HG03439 (cell line): ENCODE measurements at regions not wholly inside any gene's neighbourhood (a gene's known extent, or its start where the extent isn't known, plus 50 kb on each side); places are given as distances from the start of the nearest gene placed in this dataset.
"Not testable (repeated sequence)": the region's sequence is repeated elsewhere in the genome, so short reads cannot be mapped to it uniquely, and the experiment has no call there.

Source experiments
- ATAC-seq: cut with Tn5 transposase; IDR thresholded peaks from one replicate; pipeline ENCODE4 v1.9.1; 2021; ENCODE audit warnings: mild to moderate bottlenecking, moderate library complexity; ENCODE audit not compliant: unreplicated experiment

DNA sequence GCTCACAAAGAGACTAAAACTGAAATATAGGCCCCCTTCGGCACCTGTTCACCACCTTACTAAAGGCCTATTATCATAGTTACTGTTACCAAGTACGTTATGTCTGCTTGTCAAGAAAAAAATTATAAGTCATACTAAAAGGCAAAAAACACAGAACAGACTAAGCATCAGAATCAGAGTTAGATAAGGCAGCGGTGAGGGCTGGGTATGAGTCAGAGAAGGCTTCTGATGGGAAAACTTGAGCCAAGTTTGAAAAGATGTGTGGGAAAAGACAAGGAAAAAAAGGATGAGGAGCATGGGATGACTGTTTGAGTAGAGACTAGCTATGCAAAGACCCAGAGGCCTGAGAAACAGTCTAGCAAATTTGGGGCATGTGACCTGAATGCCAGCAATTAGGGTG lies 387.2 kb upstream of the SGO1 start:
- no peak for ATAC-seq

DNA sequence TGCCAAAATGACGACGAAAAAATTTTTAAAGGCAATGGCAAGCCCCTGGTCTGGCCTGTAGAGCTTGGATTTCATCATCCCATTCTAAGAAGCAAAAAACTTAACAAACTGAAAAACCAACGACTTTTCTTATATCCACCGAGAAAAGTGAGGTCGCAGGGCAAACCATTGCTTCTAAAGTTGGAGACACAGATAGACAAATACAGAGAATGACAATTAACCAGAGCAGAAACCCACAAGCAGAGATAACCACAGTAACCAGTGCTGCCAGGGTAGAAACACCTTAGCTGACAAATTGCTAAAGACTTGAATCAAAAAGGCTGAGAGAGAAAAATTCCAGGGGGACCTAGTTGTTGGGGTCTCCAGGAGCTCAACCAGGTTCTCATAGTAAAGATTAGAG lies 386.5 kb upstream of the SGO1 start:
- no peak for ATAC-seq

DNA sequence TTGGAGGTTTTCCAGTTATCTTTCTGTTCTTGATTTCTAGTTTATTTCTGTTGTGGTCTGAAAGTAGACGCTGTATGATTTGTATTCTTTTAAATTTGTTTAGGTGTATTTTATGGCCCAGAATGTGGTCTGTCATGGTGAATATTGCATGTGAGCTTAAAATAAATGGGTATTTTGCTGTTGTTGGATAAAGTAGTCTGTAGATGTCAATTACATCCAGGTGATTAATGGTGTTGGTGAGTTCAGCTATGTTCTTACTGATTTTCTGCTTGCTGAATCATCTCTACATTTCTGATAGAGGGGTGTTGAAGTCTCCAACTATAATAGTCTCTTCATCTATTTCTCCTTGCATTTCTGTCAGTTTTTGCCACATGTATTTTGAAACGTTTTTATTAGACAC lies 383.3 kb upstream of the SGO1 start:
- no peak for ATAC-seq

DNA sequence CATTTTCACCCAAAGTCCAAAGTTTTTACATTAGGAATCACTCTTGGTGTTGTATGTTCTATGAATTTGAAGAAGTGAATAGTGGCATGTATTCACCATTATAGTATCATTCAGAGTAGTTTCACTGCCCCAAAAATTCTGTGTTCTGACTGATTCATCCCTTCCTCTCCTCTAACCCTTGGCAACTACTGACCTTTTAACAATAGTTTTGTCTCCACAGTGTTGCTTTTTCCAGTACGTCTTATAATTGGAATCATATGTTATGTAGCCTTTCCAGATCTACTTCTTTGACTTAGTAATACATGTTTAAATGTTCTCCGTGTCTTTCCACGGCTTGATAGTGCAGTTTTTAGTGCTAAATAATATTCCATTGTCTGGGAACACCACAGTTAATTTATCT lies 379.0 kb upstream of the SGO1 start:
- ATAC-seq = no peak

DNA sequence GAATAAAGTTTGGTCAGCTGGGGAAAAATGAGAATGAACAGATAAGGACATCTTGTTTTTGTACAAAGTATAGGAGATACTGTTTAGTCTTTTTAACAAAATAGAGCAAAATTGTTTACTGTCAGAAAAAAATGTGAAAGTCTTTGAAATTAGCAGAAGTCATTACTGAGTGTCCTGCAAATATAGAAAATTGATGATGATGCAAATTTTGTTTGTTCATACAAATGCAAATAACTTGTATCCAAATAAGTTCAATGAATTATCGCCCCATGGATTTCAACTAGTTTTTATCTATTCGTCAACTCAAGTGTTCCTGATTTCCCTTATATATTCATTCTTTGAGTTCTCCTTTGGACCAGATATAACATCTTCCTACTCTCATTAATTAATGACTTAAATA lies 378.0 kb upstream of the SGO1 start:
- no peak for ATAC-seq

DNA sequence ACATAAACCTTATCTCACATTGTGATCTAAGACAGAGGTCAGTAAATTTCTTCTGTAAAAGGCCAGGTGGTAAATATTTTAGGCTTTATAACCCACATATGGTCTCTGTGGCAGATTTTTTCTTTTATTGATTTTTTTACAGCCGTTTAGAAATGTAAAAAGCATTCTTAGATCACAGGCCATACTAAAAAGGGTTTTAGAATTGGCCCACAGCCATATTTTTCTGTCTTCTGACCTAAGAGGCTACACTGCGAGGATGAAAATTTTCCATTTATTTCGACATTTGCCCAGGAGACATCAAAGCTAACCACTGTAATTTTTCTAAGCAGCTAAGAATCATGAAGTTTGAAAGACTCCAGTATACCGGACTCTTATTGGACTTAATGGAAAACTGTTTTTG lies 377.2 kb upstream of the SGO1 start:
- ATAC-seq = no peak

DNA sequence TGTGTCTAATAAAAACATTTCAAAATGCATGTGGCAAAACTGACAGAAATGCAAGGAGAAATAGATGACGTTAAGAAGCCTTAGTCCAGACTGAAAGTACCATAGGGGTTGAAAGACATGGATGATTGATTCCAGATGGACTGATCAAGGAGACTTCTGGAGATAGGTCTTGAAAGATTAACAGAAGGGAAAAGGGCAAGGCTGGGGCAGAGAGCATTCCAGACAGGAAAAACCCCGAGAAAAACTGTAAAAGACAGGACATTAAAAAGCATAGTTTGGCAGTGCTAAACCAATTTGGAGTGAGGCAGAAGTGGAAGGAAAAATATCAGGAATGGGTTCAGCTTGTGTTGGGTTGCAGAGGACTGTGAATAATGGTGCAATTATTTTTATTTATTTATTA lies 375.2 kb upstream of the SGO1 start:
- ATAC-seq = no peak

DNA sequence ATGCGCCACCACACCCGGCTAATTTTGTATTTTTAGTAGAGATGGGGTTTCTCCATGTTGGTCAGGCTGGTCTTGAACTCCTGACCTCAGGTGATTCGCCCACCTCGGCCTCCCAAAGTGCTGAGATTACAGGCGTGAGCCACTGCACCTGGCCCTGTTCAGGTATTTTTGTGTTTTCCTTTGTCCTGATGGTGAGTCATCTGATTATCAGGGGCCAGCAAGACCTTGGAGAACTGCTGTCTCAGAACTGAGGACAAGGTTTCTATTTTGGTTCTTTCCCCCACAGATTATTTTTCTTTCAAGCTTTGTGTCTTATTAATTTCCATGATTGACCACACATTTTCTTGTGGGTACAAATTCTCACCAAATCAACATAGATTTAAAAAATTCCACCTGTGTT lies 374.4 kb upstream of the SGO1 start:
- not testable (repeated sequence) for ATAC-seq

DNA sequence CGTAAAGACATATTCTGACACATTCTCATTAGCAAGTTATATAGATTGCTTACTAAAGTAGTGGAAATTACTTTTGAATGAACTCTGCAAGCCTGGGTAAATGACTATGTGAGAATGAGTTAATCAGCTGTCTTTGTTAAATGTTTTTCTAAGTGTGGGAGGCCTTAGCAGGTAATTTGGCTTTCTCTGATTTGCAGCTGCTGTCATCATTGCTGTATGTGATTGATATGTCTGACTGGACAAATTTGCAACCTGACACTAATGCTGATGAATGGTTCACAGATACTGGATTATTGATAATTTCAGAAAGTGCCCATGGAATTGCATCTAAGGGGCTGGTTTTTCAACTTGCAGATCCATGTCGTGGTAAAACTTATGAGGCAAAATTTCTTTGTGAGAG lies 372.2 kb upstream of the SGO1 start:
- no peak for ATAC-seq

DNA sequence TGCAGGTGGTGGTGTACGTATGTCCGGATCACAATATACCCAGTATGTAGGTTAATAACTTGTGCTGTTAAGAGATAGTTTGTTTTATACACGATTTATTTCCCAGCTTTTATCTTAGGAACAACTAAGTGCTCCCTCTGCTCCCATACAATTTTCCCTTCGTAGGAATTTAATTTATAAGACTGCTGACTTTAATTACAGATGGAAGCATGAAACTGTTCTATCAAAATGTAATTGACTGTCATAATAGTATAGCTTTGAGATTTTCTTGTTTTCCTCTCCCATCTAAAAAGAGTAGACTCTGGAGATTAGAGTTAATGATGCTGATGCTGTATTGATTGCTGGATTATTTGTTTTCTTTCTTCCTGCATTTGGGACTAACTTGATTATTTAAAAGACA lies 370.7 kb upstream of the SGO1 start:
- no peak for ATAC-seq

DNA sequence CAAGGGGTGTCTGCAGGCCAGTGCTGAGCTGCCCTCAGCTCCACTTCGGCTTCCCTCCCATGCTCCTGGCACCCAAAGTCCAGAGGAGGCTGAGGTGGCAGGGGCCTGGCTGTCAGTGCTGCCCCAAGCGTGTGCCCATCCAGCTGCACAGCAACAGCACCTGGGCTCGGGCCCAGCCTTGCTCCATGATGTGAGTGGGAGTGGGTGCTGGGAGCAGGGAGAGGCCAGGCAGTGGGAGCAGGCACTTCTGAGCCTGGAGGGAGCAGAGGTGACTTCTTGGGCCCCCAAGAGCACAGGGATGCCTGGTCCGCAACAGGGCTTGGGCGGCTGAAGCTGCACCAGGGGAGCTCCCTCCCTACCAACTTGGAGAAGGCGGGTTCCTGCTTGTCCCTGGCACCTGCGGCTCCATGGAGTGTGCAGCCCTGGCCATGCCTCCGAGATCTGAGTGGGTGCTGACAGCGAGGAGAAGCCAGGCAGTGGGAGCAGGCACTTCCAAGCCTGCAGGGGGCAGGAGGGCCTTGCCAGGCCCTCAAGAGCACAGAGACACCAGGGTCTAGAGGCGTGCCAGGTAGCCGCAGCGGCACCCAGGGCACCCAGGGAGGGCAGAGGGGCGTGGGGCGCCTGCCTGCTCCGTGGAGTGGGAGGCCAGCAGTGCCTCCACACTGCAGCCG lies 366.7 kb upstream of the SGO1 start:
- ATAC-seq = no peak

DNA sequence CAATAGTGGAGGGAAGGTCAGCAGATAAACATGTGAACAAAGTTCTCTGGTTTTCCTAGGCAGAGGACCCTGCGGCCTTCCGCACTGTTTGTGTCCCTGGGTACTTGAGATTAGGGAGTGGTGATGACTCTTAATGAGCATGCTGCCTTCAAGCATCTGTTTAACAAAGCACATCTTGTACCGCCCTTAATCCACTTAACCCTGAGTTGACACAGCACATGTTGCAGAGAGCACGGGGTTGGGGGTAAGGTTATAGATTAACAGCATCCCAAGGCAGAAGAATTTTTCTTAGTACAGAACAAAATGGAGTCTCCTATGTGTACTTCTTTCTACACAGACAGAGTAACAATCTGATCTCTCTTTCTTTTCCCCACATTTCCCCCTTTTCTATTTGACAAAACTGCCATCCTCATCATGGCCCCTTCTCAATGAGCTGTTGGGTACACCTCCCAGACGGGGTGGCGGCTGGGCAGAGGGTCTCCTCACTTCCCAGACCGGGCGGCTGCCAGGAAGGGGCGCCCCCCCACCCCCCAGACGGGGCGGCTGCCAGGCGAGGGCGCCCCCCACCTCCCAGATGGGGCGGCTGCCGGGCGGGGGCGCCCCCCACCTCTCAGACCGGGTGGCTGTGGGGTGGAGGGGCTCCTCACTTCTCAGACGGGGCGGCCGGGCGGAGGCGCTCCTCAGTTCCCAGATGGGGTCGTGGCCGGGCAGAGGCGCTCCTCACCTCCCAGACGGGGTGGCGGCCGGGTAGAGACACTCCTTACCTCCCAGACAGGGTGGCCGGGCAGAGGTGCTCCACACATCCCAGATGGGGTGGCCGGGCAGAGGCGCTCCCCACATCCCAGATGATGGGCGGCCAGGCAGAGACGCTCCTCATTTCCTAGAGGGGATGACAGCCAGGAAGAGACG lies 361.6 kb upstream of the SGO1 start:
- not testable (repeated sequence) for ATAC-seq

DNA sequence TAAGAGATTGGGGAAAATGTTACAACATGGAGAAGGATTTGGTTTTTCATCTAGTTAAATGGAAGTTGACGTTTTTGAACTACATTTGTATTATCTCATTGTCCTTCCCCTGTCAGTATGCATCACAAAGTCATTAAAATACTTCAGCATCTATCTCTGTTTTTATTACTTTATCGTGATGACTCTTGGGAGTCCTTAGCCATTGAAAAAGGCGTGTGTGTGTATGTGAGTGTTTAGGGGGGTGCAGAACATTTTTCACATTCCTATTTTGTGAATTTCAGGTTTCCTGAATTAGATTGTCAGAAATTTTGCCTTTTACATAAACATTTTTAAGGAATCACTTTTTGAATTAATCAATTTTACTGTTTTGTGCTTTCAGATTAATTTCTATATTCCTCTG lies 360.6 kb upstream of the SGO1 start:
- no peak for ATAC-seq

DNA sequence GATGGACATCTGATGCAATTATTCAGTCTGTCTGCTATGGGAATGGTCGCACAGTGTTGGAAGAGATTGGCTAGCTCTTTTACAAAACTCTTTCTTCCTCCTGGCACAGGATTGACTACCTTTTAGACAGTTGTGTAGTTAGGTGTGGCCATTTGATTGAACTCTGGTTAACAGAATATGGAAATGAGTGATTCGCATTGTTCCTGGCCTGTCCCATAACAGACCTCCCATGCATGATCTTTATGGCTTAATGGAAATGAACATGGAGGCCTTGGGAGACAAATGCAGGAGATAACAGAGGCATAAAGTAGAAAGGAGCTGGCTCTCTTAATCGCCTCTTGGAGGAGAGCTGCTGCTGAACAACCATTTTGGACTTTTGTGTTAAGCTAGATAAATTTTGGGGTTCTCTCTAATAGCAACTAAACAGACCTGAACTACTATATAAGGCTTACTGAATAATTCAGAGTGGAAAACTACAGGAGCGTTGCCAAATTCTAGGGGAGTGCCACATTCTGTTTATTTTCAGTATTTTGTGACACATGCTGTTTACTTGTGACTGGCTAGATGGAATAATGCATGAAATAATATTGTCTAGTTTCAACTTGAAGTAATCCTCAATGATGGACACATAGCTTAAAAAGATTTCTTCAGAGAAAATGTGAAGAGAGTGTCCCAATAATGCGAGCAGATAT lies 357.7 kb upstream of the SGO1 start:
- ATAC-seq = no peak

DNA sequence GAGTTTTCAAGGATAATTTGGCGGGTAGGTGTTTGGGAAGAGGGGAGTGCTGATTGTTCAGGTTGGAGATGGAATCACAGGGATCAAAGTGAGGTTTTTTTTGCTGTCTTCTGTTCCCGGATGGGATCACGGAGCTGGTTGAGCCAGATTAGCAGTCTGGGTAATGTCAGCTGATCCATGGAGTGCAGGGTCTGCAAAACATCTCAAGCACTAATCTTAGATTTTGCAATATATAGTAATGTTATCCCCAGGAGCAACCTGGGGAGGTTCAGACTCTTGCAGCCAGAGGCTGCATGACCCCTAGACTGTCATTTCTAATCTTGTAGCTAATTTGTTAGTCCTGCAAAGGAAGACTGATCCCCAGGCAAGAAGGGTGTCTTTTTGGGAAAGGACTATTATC lies 354.1 kb upstream of the SGO1 start:
- ATAC-seq = no peak

DNA sequence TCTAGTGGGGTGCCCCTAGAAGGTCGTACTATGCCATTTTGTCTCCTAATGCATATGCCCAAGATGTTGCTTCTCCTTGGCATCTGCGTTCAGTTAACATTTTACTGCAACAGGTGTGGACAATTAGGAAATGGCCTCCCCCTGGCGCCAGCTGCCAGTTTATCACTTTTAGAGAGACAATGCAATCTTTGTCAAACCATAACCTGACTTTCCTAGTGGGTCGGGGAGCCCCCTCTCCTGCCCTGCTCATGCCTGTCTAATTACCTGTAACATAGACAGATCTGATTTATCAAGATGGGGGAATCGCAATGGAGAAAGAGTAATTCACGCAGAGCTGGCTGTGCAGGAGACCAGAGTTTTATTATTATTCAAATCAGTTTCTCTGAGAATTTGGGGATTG lies 353.7 kb upstream of the SGO1 start:
- no peak for ATAC-seq

DNA sequence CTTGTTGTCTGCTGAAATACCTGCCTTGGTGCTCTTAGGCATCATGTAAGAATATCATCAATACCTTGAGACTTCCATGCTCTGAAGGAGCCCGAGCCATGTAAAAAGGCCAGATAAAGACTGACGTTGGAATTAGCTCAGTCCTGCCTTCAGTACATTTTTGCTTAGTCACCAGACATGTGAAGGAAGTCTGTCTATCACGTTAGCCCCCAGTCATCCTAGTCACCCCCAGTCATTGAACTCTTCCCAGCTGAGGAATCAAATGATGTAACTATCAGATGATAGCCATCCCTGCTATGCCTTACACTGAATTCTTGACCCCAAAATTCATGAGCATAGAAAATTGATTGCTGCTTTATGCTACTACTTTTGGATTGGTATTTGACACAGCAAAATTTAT lies 351.2 kb upstream of the SGO1 start:
- ATAC-seq = no peak

DNA sequence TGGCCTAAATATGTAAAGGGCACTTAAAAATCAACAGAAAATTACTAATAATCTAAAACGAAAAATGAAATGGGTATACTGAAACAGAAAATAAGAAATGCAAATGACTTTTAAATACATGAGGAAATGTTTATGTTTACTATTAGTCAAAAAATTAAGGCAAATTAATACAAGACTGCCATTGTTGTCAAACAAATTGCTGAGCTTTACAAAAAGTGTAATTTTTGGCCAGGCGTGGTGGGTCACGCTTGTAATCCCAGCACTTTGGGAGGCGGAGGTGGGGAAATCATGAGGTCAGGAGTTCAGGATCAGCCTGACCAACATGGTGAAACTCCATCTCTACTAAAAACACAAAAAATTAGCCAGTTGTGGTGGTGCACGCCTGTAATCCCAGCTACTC lies 343.9 kb upstream of the SGO1 start:
- no peak for ATAC-seq

DNA sequence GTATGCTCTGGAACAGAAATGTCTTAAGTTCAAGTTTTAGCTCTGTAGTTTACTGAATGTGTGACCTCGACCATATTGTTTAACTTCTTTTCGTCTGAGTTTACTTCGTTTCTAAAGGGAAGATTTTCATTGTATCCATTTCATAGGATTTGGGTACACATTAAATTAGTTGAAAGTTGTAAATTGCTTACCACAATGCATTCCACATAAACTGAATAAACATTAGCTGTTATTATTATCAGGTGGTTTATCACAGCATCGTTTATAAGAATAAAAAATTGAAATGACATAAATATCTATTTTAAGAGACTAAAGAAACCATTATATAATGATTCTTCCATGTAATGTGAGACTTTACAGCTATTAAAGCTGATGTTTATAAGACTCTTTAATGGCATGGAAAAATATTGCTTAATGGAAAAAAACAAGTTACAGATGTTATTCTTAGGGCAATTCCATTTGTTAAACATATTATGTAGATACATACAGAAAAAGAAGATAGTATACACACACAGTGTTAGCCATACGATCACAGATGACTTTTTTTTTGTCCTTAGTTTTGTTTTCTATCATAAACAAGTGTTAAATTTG lies 342.3 kb upstream of the SGO1 start:
- no peak for ATAC-seq

DNA sequence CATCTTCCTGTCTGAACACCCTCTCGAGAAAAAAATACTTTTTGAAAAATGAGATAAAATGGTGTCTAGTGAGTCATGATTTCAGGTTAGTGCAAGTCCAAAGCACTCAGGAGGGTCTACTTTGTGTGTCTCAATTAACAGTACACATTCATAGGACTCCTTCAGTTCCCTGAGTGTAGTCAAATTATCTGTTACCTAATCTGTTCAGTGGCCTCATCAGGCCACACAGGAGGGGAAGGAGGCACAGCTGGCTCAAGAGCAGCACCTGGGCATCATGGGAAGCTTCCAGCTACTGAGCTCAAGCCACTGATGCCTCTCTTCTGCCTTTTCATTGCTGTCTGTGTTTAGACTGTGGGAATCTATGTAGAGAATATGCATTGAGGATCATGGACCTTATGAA lies 341.4 kb upstream of the SGO1 start:
- ATAC-seq = no peak

DNA sequence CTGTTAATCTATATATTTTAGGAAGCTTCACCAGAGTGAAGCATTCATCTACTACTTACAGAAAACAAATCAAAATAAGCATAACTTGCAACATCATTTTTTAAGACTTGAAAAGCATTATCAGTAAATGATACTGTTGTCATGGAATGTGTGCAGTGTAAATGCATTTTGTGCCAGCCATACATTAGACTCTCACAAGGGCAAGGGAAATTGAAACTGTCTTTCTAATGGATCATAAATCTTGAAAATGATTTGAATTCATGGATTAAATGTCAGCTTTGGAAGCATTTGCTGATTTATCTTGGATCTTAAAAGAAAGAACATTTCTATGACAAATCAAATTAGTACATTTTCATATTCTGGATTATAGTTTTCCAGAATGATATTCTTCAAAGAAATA lies 338.3 kb upstream of the SGO1 start:
- ATAC-seq = no peak

DNA sequence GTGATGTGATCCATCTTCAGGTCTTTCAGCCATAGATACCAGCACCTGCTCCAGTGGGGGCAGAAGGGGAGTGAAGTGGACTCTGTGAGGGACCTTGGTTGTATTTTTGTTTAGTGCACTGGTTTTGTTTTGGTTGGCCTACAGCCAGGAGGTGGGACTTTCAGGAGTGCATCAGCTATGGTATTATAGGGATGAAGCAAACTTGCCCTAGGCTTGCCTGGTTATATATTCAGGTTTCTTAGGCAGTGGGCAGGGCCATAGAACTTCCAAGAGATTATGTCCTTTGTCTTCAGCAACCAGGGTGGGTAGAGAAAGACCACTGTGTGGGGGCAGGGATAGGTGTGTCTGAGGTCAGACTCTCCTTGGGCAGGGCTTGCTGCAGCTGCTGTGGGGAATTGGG lies 337.3 kb upstream of the SGO1 start:
- ATAC-seq = no peak
